ENCODE measurements at regions not wholly inside any gene's neighbourhood (a gene's known extent, or its start where the extent isn't known, plus 50 kb on each side); places are given as distances from the start of the nearest gene placed in this dataset.
A peak's percentile ranks its signal among the peaks of the same experiment; 100 is the strongest.

DNA sequence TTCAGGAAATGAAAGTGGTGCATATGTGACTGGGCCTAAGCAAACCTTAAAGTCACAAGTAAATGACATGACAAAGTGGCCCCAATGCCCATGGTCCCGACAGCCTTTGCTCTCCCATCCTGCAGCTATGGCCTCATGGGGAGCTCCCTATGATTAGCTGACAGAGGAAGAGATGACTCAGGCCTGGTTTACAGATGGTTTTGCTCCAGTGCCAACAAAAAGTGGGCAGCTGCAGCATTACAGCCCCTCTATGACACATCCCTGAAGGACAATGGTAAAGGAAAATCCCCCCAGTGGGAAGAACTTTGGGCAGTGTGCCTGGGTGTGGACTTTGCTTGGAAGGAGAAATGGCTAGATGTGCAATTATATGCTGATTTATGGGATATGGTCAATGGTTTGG, 105.1 kb upstream of the ADCY1 start:
- Histone ChIP-seq H3K9me3 (replicated peaks in 1 of 2; ENCODE audit: control insufficient read depth in 2 of 2, insufficient read depth in 1 of 2, low read depth in 1 of 2, low read length in 2 of 2) (no peaks in the 10 kb centered on the region), H3K4me1 (ENCODE audit: control insufficient read depth in 2 of 2, insufficient read depth in 1 of 2, low read depth in 1 of 2, low read length in 2 of 2) (no peaks in the 10 kb centered on the region), H3K4ac (ENCODE audit: low read length) (no peak overlapping the region), H2BK5ac (ENCODE audit: low read length) (no peak overlapping the region), H3K79me1 (ENCODE audit: low read depth, low read length) (no peaks in the 10 kb centered on the region), H2BK120ac (ENCODE audit: low read depth, low read length) (no peak overlapping the region), H2BK12ac (ENCODE audit: low read length) (no peak overlapping the region), H3K36me3 (replicated peaks in 1 of 2; ENCODE audit: control insufficient read depth in 2 of 2, insufficient read depth in 2 of 2, low read length in 2 of 2) (no peaks in the 10 kb centered on the region), H3K9ac (ENCODE audit: low read depth, low read length, poor library complexity) (no peak overlapping the region), H4K91ac (ENCODE audit: low read depth, low read length, poor library complexity) (no peak overlapping the region), H2BK15ac (ENCODE audit: low read length) (no peak overlapping the region), H3K4me2 (ENCODE audit: insufficient read depth, low read length, poor library complexity, severe bottlenecking) (no peak overlapping the region), H3K23ac (ENCODE audit: low read depth, low read length, poor library complexity) (no peak overlapping the region), H3K27ac (replicated peaks; ENCODE audit: low read length) (no peak overlapping the region), H4K8ac (ENCODE audit: low read depth, low read length) (no peak overlapping the region), H3K4me3 (ENCODE audit: low read length in 2 of 2) (no peak overlapping the region), H3K14ac (ENCODE audit: low read length) (no peak overlapping the region), H3K18ac (ENCODE audit: low read length) (no peak overlapping the region), H2AFZ (ENCODE audit: low read length) (no peak overlapping the region), H3K27me3 (ENCODE audit: control insufficient read depth in 3 of 3, insufficient read depth in 3 of 3, low read depth in 1 of 3, low read length in 3 of 3) (no peaks in the 10 kb centered on the region), H2AK5ac (ENCODE audit: low read depth, low read length) (no peak overlapping the region)
- DNase-seq (ENCODE audit: low spot score): no peak
- WGBS, 2 donors (ENCODE audit: extremely low coverage in 2 of 2, insufficient read length in 2 of 2, insufficient replicate concordance in 1 of 2): no CpG with 5 or more reads among the region's 1 CpG

DNA sequence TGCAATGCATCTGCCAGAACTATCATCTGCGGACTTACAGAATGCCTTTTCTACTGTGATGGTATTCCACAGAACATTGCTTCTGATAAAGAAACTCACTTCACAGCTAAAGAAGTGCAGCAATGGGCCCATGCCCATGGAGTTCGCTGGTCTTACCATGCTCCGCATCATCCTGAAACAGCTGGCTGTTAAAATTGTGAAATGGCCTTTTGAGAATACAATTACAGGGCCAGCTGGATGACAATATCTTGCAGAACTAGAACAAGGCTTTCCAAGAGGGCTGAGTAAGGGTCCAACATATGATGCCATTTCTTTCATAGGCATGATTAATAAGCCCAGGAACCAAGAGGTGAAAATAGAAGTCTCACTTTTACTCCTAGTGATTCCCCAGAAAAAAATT, 104.1 kb upstream of the ADCY1 start:
- Histone ChIP-seq H3K18ac (ENCODE audit: low read length) (no peak overlapping the region), H3K4me3 (ENCODE audit: low read length in 2 of 2) (no peak overlapping the region), H2BK5ac (ENCODE audit: low read length) (no peak overlapping the region), H4K8ac (ENCODE audit: low read depth, low read length) (no peak overlapping the region), H3K79me1 (ENCODE audit: low read depth, low read length) (no peaks in the 10 kb centered on the region), H4K91ac (ENCODE audit: low read depth, low read length, poor library complexity) (no peak overlapping the region), H3K9ac (ENCODE audit: low read depth, low read length, poor library complexity) (no peak overlapping the region), H2AFZ (ENCODE audit: low read length) (no peak overlapping the region), H3K27ac (replicated peaks; ENCODE audit: low read length) (no peak overlapping the region), H2BK15ac (ENCODE audit: low read length) (no peak overlapping the region), H3K36me3 (replicated peaks in 1 of 2; ENCODE audit: control insufficient read depth in 2 of 2, insufficient read depth in 2 of 2, low read length in 2 of 2) (no peaks in the 10 kb centered on the region), H2BK120ac (ENCODE audit: low read depth, low read length) (no peak overlapping the region), H3K23ac (ENCODE audit: low read depth, low read length, poor library complexity) (no peak overlapping the region), H3K14ac (ENCODE audit: low read length) (no peak overlapping the region), H2AK5ac (ENCODE audit: low read depth, low read length) (no peak overlapping the region), H3K9me3 (replicated peaks in 1 of 2; ENCODE audit: control insufficient read depth in 2 of 2, insufficient read depth in 1 of 2, low read depth in 1 of 2, low read length in 2 of 2) (no peaks in the 10 kb centered on the region), H3K4me1 (ENCODE audit: control insufficient read depth in 2 of 2, insufficient read depth in 1 of 2, low read depth in 1 of 2, low read length in 2 of 2) (no peaks in the 10 kb centered on the region), H3K4me2 (ENCODE audit: insufficient read depth, low read length, poor library complexity, severe bottlenecking) (no peak overlapping the region), H3K27me3 (ENCODE audit: control insufficient read depth in 3 of 3, insufficient read depth in 3 of 3, low read depth in 1 of 3, low read length in 3 of 3) (no peaks in the 10 kb centered on the region), H3K4ac (ENCODE audit: low read length) (no peak overlapping the region), H2BK12ac (ENCODE audit: low read length) (no peak overlapping the region)
- DNase-seq (ENCODE audit: low spot score): no peak
- WGBS, 2 donors (ENCODE audit: extremely low coverage in 2 of 2, insufficient read length in 2 of 2, insufficient replicate concordance in 1 of 2): no CpG with 5 or more reads among the region's 3 CpGs

DNA sequence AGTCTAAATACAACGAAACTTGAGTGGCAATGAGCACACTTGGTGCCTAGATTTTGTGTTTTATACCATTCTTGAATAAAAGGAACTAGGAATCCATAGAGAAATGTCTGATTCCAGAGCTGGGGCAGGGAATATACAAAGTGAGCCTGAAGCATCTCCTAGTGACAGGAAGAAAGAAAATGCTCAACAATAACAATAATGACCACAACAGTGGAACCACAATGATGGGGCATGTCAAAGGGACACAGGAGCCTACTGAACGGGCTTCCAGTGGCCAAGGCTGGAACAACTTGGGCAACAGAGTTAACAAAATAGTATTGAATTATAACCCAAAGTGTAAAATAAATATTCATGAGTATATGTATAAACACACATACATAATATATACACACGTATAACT, 94.4 kb upstream of the ADCY1 start:
- no peak overlapping the region for H3K18ac ChIP-seq (ENCODE audit: low read length)
- H2BK5ac ChIP-seq (ENCODE audit: low read length): no peak overlapping the region
- no peak overlapping the region for H4K91ac ChIP-seq (ENCODE audit: low read depth, low read length, poor library complexity)
- no peak overlapping the region for H2AK5ac ChIP-seq (ENCODE audit: low read depth, low read length)
- H2BK15ac ChIP-seq (ENCODE audit: low read length): no peak overlapping the region
- WGBS, 2 donors (ENCODE audit: extremely low coverage in 2 of 2, insufficient read length in 2 of 2, insufficient replicate concordance in 1 of 2): no CpG with 5 or more reads among the region's 3 CpGs
- H2BK120ac ChIP-seq (ENCODE audit: low read depth, low read length): no peak overlapping the region
- no peak overlapping the region for H4K8ac ChIP-seq (ENCODE audit: low read depth, low read length)
- DNase-seq (ENCODE audit: low spot score): no peak
- no peak overlapping the region for H2AFZ ChIP-seq (ENCODE audit: low read length)
- no peaks in the 10 kb centered on the region for H3K79me1 ChIP-seq (ENCODE audit: low read depth, low read length)
- no peak overlapping the region for H3K14ac ChIP-seq (ENCODE audit: low read length)
- H3K27me3 ChIP-seq (ENCODE audit: control insufficient read depth in 3 of 3, insufficient read depth in 3 of 3, low read depth in 1 of 3, low read length in 3 of 3): peaks cover 0 to 2% (median 0%) of the 10 kb centered on the region in 3 experiments
- H3K4me1 ChIP-seq (ENCODE audit: control insufficient read depth in 2 of 2, insufficient read depth in 1 of 2, low read depth in 1 of 2, low read length in 2 of 2): no peaks in the 10 kb centered on the region
- peaks cover 0 to 2% of the 10 kb centered on the region in 2 donors for H3K9me3 ChIP-seq (replicated peaks in 1 of 2; ENCODE audit: control insufficient read depth in 2 of 2, insufficient read depth in 1 of 2, low read depth in 1 of 2, low read length in 2 of 2)
- no peak overlapping the region for H3K4me2 ChIP-seq (ENCODE audit: insufficient read depth, low read length, poor library complexity, severe bottlenecking)
- no peak overlapping the region for H3K27ac ChIP-seq (replicated peaks; ENCODE audit: low read length)
- no peak overlapping the region for H3K9ac ChIP-seq (ENCODE audit: low read depth, low read length, poor library complexity)
- H3K4ac ChIP-seq (ENCODE audit: low read length): no peak overlapping the region
- H3K4me3 ChIP-seq (ENCODE audit: low read length in 2 of 2): no peak overlapping the region
- no peak overlapping the region for H3K23ac ChIP-seq (ENCODE audit: low read depth, low read length, poor library complexity)
- H3K36me3 ChIP-seq (replicated peaks in 1 of 2; ENCODE audit: control insufficient read depth in 2 of 2, insufficient read depth in 2 of 2, low read length in 2 of 2): no peaks in the 10 kb centered on the region
- no peak overlapping the region for H2BK12ac ChIP-seq (ENCODE audit: low read length)

DNA sequence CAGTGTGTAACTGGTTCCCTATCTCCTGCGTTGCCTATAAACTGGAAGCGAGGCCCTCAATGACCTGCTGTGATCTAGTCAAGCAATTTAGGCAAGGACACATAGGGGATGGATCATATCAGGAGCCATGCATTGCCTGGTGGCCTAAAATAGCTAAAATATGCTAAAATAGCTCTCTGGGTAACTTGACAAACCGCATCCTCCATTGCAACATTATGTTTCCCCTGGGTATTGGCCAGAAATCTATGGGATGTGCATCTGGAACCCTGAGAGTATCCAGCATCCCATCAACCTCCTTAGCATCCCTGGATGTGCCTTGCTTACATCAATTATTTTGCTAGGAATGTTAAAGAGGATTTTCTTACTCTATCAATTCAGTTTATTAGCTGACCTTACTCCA, 91.7 kb upstream of the ADCY1 start:
- no peaks in the 10 kb centered on the region for H3K36me3 ChIP-seq (replicated peaks in 1 of 2; ENCODE audit: control insufficient read depth in 2 of 2, insufficient read depth in 2 of 2, low read length in 2 of 2)
- H3K23ac ChIP-seq (ENCODE audit: low read depth, low read length, poor library complexity): no peak overlapping the region
- no peak overlapping the region for H3K18ac ChIP-seq (ENCODE audit: low read length)
- no peaks in the 10 kb centered on the region for H3K4me1 ChIP-seq (ENCODE audit: control insufficient read depth in 2 of 2, insufficient read depth in 1 of 2, low read depth in 1 of 2, low read length in 2 of 2)
- no peak overlapping the region for H3K4me2 ChIP-seq (ENCODE audit: insufficient read depth, low read length, poor library complexity, severe bottlenecking)
- no peak overlapping the region for H2BK12ac ChIP-seq (ENCODE audit: low read length)
- H2BK15ac ChIP-seq (ENCODE audit: low read length): no peak overlapping the region
- H3K27ac ChIP-seq (replicated peaks; ENCODE audit: low read length): no peak overlapping the region
- H3K9ac ChIP-seq (ENCODE audit: low read depth, low read length, poor library complexity): no peak overlapping the region
- no peak overlapping the region for H4K8ac ChIP-seq (ENCODE audit: low read depth, low read length)
- H3K14ac ChIP-seq (ENCODE audit: low read length): peak overlapping the region; percentile 25
- no peak overlapping the region for H2AK5ac ChIP-seq (ENCODE audit: low read depth, low read length)
- H3K4ac ChIP-seq (ENCODE audit: low read length): no peak overlapping the region
- H3K79me1 ChIP-seq (ENCODE audit: low read depth, low read length): no peaks in the 10 kb centered on the region
- no CpG with 5 or more reads among the region's 3 CpGs for WGBS, 2 donors (ENCODE audit: extremely low coverage in 2 of 2, insufficient read length in 2 of 2, insufficient replicate concordance in 1 of 2)
- H3K9me3 ChIP-seq (replicated peaks in 1 of 2; ENCODE audit: control insufficient read depth in 2 of 2, insufficient read depth in 1 of 2, low read depth in 1 of 2, low read length in 2 of 2): peaks cover 0 to 2% of the 10 kb centered on the region in 2 donors
- no peak for DNase-seq (ENCODE audit: low spot score)
- H3K4me3 ChIP-seq (ENCODE audit: low read length in 2 of 2): peak overlapping the region in 1 of 2 donors; percentile 54
- peaks cover 0 to 2% (median 0%) of the 10 kb centered on the region in 3 experiments for H3K27me3 ChIP-seq (ENCODE audit: control insufficient read depth in 3 of 3, insufficient read depth in 3 of 3, low read depth in 1 of 3, low read length in 3 of 3)
- H2BK5ac ChIP-seq (ENCODE audit: low read length): no peak overlapping the region
- no peak overlapping the region for H4K91ac ChIP-seq (ENCODE audit: low read depth, low read length, poor library complexity)
- H2AFZ ChIP-seq (ENCODE audit: low read length): no peak overlapping the region
- H2BK120ac ChIP-seq (ENCODE audit: low read depth, low read length): no peak overlapping the region

Measured in neuronal stem cell (in vitro differentiated cells).